Gastrocnemius medialis (tissue), 4 donors: ENCODE measurements at regions not wholly inside any gene's neighbourhood (a gene's known extent, or its start where the extent isn't known, plus 50 kb on each side); places are given as distances from the start of the nearest gene placed in this dataset.

Source experiments
- POLR2A ChIP-seq, 2 donors: fragments of 450-650 bp; IDR thresholded peaks; one replicate each; pipeline ENCODE4 v1.6.1; 2017; ENCODE audit warnings: antibody characterized with exemption in 2 of 2, mild to moderate bottlenecking in 2 of 2, moderate library complexity in 2 of 2
- TF ChIP-seq, protein P1 (sequence below), 5 experiments: fragments of 450-650 bp in 3 of 5; fragments of 200-600 bp in 2 of 5; sonication (generic) in 2 of 5; IDR thresholded peaks in 4 of 5; conservative IDR thresholded peaks in 1 of 5; 1 replicate in 4 of 5; 2 replicates in 1 of 5; pipeline ENCODE4 v1.5.1; 2016 to 2019; ENCODE audit warnings: antibody characterized with exemption in 5 of 5, mild to moderate bottlenecking in 3 of 5, moderate library complexity in 3 of 5

DNA sequence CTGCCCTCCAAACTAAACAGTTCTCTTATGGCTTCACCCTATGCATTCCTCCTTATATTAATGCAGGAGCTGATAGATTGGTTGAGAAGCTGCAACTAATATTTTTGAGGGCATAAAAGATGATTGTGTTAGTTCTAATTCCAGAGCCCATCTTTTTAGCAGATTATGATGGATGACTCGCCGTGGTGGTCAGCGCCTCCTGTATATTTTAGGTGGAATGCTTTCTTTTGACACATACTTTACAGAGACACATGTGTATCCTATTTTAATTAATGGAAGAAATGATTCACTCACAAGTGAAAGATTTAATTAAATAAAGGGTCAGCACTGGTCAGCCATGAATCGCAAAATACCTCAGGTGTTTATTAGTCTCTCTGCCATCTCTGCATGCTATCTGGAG, 120.7 kb downstream of the TM2D1 start:
- TF ChIP-seq, protein P1, sequence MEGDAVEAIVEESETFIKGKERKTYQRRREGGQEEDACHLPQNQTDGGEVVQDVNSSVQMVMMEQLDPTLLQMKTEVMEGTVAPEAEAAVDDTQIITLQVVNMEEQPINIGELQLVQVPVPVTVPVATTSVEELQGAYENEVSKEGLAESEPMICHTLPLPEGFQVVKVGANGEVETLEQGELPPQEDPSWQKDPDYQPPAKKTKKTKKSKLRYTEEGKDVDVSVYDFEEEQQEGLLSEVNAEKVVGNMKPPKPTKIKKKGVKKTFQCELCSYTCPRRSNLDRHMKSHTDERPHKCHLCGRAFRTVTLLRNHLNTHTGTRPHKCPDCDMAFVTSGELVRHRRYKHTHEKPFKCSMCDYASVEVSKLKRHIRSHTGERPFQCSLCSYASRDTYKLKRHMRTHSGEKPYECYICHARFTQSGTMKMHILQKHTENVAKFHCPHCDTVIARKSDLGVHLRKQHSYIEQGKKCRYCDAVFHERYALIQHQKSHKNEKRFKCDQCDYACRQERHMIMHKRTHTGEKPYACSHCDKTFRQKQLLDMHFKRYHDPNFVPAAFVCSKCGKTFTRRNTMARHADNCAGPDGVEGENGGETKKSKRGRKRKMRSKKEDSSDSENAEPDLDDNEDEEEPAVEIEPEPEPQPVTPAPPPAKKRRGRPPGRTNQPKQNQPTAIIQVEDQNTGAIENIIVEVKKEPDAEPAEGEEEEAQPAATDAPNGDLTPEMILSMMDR (IDR thresholded peaks at IDR 0.05 in 4 of 5, conservative IDR thresholded peaks at IDR 0.05 in 1 of 5), result no peak
- no peak for TF ChIP-seq POLR2A (IDR thresholded peaks at IDR 0.05)
